ENCODE measurements at regions not wholly inside any gene's neighbourhood (a gene's known extent, or its start where the extent isn't known, plus 50 kb on each side); places are given as distances from the start of the nearest gene placed in this dataset.

DNA sequence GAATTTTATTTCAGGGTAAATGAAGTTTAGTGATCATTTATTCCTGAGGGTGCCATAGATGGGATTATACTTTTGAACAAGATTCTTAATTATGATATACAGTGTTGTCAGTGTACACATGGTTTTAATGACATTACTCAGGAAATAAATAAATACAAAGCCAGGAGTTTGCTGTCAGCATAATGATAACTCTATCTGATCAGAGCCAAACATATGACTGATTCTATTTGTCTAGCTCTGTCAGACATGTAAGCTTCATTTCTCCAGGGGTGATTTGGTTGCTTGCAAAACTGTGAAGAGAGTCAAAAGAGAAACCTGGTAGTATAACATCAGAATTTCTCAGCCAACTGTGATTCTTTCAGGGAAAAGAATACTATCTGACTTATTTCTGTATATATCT lies 1425.8 kb upstream of the C9orf72 start:
- no peaks in the 10 kb centered on the region for H3K27me3 ChIP-seq
- TF ChIP-seq, protein P1, sequence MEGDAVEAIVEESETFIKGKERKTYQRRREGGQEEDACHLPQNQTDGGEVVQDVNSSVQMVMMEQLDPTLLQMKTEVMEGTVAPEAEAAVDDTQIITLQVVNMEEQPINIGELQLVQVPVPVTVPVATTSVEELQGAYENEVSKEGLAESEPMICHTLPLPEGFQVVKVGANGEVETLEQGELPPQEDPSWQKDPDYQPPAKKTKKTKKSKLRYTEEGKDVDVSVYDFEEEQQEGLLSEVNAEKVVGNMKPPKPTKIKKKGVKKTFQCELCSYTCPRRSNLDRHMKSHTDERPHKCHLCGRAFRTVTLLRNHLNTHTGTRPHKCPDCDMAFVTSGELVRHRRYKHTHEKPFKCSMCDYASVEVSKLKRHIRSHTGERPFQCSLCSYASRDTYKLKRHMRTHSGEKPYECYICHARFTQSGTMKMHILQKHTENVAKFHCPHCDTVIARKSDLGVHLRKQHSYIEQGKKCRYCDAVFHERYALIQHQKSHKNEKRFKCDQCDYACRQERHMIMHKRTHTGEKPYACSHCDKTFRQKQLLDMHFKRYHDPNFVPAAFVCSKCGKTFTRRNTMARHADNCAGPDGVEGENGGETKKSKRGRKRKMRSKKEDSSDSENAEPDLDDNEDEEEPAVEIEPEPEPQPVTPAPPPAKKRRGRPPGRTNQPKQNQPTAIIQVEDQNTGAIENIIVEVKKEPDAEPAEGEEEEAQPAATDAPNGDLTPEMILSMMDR (IDR thresholded peaks at IDR 0.05) = no peak
- H3K9me3 ChIP-seq = no peaks in the 10 kb centered on the region
- no peak for ATAC-seq
- H3K27ac ChIP-seq = no peak overlapping the region
- no peak overlapping the region for H3K4me3 ChIP-seq
- no peaks in the 10 kb centered on the region for H3K36me3 ChIP-seq
- no peaks in the 10 kb centered on the region for H3K4me1 ChIP-seq
- no peak for DNase-seq
- intact Hi-C loops (cut with DNase I) = no loop called here

DNA sequence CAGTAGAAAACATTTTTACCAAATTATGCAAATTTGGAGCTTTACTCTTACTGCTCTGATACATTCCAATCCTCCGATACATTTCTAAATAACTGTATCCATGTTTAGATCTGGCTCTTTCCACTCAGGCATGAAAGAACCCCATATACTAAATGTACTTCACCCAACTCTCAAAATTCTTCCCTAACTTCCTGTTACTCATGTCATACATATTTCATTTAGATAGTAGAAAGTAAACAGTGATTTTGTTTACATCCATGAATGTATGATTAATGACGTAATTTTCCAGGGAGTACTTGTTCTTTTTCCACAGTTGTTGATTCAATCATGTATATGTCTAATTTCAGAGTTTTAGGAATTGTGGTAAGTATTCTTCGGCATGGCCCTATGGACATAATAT lies 1426.5 kb upstream of the C9orf72 start:
- H3K9me3 ChIP-seq = no peaks in the 10 kb centered on the region
- H3K27me3 ChIP-seq = no peaks in the 10 kb centered on the region
- TF ChIP-seq, protein P1 (IDR thresholded peaks at IDR 0.05) = no peak
- no peaks in the 10 kb centered on the region for H3K36me3 ChIP-seq
- intact Hi-C loops (cut with DNase I) = no loop called here
- ATAC-seq (no peak), DNase-seq (no peak)
- H3K27ac ChIP-seq = no peak overlapping the region
- no peak overlapping the region for H3K4me3 ChIP-seq
- no peaks in the 10 kb centered on the region for H3K4me1 ChIP-seq

DNA sequence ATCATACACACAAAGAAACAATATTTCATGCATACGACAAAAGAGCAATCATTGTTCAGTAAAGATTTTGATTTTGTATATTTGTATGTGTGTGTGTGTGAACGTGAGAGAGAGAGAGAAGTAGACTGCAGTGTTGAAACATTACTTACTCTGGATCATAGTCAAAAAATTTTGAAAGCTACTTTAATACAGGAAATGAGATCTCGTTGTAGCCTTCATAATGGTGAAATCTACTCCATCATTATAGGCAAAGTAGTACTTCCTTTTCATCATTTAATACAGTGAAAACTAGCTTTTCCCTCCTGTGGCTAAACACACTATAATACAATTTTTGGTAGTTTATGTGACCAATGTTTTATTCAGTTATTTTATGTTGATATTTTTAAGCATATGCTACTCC lies 1427.7 kb upstream of the C9orf72 start:
- no peak for DNase-seq
- intact Hi-C loops (cut with DNase I) = no loop called here
- H3K27ac ChIP-seq = no peak overlapping the region
- no peaks in the 10 kb centered on the region for H3K9me3 ChIP-seq
- ATAC-seq = no peak
- H3K4me3 ChIP-seq = no peak overlapping the region
- no peaks in the 10 kb centered on the region for H3K36me3 ChIP-seq
- TF ChIP-seq, protein P1 (IDR thresholded peaks at IDR 0.05) = no peak
- H3K4me1 ChIP-seq = no peaks in the 10 kb centered on the region
- no peaks in the 10 kb centered on the region for H3K27me3 ChIP-seq

DNA sequence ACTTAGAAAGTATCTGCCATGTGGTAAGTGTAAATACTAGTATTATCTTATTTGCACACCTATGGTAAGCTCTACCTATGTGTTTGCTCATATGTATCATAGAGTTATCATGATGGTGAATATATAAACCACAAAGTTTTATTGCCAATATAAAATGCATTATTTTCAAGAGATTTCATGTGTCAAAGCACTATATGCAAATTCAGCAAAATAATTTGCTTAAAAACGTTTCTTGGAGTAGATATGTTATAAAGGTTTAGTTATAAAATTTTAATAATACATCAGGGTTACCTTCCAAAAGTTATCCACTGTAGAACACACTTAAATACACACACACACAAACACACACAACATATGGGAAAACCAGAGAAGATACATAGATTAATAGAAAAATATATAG lies 1431.7 kb upstream of the C9orf72 start:
- H3K4me3 ChIP-seq = no peak overlapping the region
- TF ChIP-seq, protein P1 (IDR thresholded peaks at IDR 0.05) = no peak
- H3K36me3 ChIP-seq = no peaks in the 10 kb centered on the region
- no peak overlapping the region for H3K27ac ChIP-seq
- H3K9me3 ChIP-seq = no peaks in the 10 kb centered on the region
- DNase-seq = no peak
- ATAC-seq = no peak
- H3K4me1 ChIP-seq = no peaks in the 10 kb centered on the region
- intact Hi-C loops (cut with DNase I) = no loop called here
- no peaks in the 10 kb centered on the region for H3K27me3 ChIP-seq

DNA sequence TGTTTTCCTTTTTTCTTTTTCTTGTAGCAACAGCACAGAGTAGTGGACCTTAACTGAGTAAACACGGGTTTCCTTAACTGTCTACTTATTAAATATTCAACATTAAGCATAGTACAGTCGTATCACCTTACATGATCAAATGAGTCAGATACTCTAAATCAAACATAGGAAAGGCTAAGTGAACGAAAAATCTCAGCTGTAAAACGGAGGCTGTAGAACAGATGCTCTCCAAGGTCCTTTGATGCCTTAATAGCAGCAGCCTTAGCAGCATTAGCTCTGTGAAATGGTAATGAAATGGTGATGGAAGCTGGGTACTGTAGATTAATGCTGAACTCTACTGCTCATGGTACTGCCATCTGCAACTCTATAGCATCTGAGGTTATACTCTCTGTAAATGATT lies 1433.3 kb upstream of the C9orf72 start:
- Histone ChIP-seq H3K36me3 (no peaks in the 10 kb centered on the region), H3K4me3 (no peak overlapping the region), H3K4me1 (no peaks in the 10 kb centered on the region), H3K9me3 (no peaks in the 10 kb centered on the region), H3K27me3 (no peaks in the 10 kb centered on the region), H3K27ac (no peak overlapping the region)
- DNase-seq (no peak), ATAC-seq (no peak)
- intact Hi-C loops (cut with DNase I) = no loop called here
- TF ChIP-seq, protein P1 (IDR thresholded peaks at IDR 0.05) = no peak

DNA sequence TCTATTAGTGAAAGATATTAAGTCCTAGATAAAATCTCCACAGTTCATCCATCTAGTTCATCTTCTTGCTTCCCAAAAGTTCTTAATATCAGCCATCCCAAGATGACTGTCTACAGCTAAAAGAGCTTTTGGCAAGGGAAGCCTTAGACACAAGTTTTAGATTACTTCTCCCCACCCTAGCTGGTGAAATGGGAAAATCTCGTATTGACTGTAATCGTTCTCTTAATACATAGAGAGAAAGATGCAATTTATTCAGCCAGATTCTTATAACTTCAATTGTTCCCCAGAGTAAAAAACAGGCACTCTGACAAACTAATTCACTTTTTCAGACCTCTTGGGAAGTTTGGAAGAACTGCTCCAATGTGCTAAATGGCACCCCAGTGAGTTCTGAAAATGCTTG lies 1439.6 kb upstream of the C9orf72 start:
- ATAC-seq = no peak
- no peak overlapping the region for H3K4me3 ChIP-seq
- H3K27ac ChIP-seq = no peak overlapping the region
- H3K4me1 ChIP-seq = no peaks in the 10 kb centered on the region
- H3K9me3 ChIP-seq = no peaks in the 10 kb centered on the region
- H3K36me3 ChIP-seq = no peaks in the 10 kb centered on the region
- intact Hi-C loops (cut with DNase I) = no loop called here
- H3K27me3 ChIP-seq = no peaks in the 10 kb centered on the region
- TF ChIP-seq, protein P1 (IDR thresholded peaks at IDR 0.05) = no peak
- no peak for DNase-seq
